Neural crest cell (in vitro differentiated cells): ENCODE measurements at regions not wholly inside any gene's neighbourhood (a gene's known extent, or its start where the extent isn't known, plus 50 kb on each side); places are given as distances from the start of the nearest gene placed in this dataset.

ENCODE experiments used
- DNase-seq: peaks from one replicate; pipeline ENCODE4 v3.0.0; 2021; ENCODE audit warnings: low read depth, mixed read lengths, low spot score
- H3K27ac Mint-ChIP-seq: one replicate; pipeline ENCODE4 v1.8.0; 2021; ENCODE audit warnings: mild to moderate bottlenecking, mixed read lengths; ENCODE audit not compliant: unreplicated experiment
- H3K27me3 Mint-ChIP-seq: 2 replicates; pipeline ENCODE4 v1.8.0; 2021; ENCODE audit warnings: low read depth, mild to moderate bottlenecking, mixed read lengths
- H3K36me3 Mint-ChIP-seq: 2 replicates; pipeline ENCODE4 v1.8.0; 2021; ENCODE audit warnings: low read depth, mild to moderate bottlenecking, mixed read lengths
- H3K4me1 Mint-ChIP-seq: 2 replicates; pipeline ENCODE4 v1.8.0; 2021; ENCODE audit warnings: mixed read lengths
- H3K4me3 Mint-ChIP-seq: one replicate; pipeline ENCODE4 v1.8.0; 2021; ENCODE audit warnings: mild to moderate bottlenecking, mixed read lengths
- H3K9me3 Mint-ChIP-seq: 2 replicates; pipeline ENCODE4 v1.8.0; 2021; ENCODE audit warnings: mixed read lengths
- CTCF ChIP-seq: fragments of 200-600 bp; sonication (generic); conservative IDR thresholded peaks from 2 replicates; pipeline ENCODE4 v1.5.0; 2021; ENCODE audit warnings: antibody characterized with exemption, mild to moderate bottlenecking

GRCh38 chr15:39176030-39176429, 404.8 kb upstream of the THBS1 start:
- no peaks in the 10 kb centered on the region for H3K27me3 Mint-ChIP-seq
- peaks cover 2% of the 10 kb centered on the region for H3K9me3 Mint-ChIP-seq
- no peak overlapping the region for H3K4me3 Mint-ChIP-seq
- no peak for TF ChIP-seq CTCF
- H3K36me3 Mint-ChIP-seq: no peaks in the 10 kb centered on the region
- H3K4me1 Mint-ChIP-seq: peaks cover 22% of the 10 kb centered on the region
- DNase-seq: no peak
- no peak overlapping the region for H3K27ac Mint-ChIP-seq

GRCh38 chr15:39177561-39177960, 403.3 kb upstream of the THBS1 start:
- H3K9me3 Mint-ChIP-seq: peaks cover 2% of the 10 kb centered on the region
- no peak for TF ChIP-seq CTCF
- H3K27me3 Mint-ChIP-seq: no peaks in the 10 kb centered on the region

GRCh38 chr15:39180030-39180429, 400.8 kb upstream of the THBS1 start:
- Mint-ChIP-seq H3K27me3 (no peaks in the 10 kb centered on the region), H3K36me3 (no peaks in the 10 kb centered on the region), H3K4me3 (no peak overlapping the region), H3K9me3 (no peaks in the 10 kb centered on the region), H3K4me1 (peaks cover 21% of the 10 kb centered on the region), H3K27ac (no peak overlapping the region)
- TF ChIP-seq CTCF: no peak
- DNase-seq: no peak

More at GRCh38 chr15:39177561-39177960, 403.3 kb upstream of the THBS1 start:
- Mint-ChIP-seq H3K4me1 (peaks cover 26% of the 10 kb centered on the region), H3K36me3 (no peaks in the 10 kb centered on the region), H3K4me3 (no peak overlapping the region), H3K27ac (no peak overlapping the region)
- no peak for DNase-seq

GRCh38 chr15:39180483-39180933, 400.4 kb upstream of the THBS1 start:
- H3K36me3 Mint-ChIP-seq: no peaks in the 10 kb centered on the region
- H3K27me3 Mint-ChIP-seq: no peaks in the 10 kb centered on the region
- no peak for DNase-seq
- no peak overlapping the region for H3K4me3 Mint-ChIP-seq
- no peaks in the 10 kb centered on the region for H3K9me3 Mint-ChIP-seq
- H3K27ac Mint-ChIP-seq: no peak overlapping the region
- no peak for TF ChIP-seq CTCF
- peaks cover 21% of the 10 kb centered on the region for H3K4me1 Mint-ChIP-seq

GRCh38 chr15:39181056-39181747, 399.7 kb upstream of the THBS1 start:
- no peak for DNase-seq
- peak overlapping the region; percentile 9 for H3K4me3 Mint-ChIP-seq
- H3K9me3 Mint-ChIP-seq: no peaks in the 10 kb centered on the region
- H3K27ac Mint-ChIP-seq: no peak overlapping the region
- H3K36me3 Mint-ChIP-seq: no peaks in the 10 kb centered on the region
- TF ChIP-seq CTCF: no peak
- peaks cover 21% of the 10 kb centered on the region for H3K4me1 Mint-ChIP-seq
- H3K27me3 Mint-ChIP-seq: no peaks in the 10 kb centered on the region
